ENCODE measurements at regions not wholly inside any gene's neighbourhood (a gene's known extent, or its start where the extent isn't known, plus 50 kb on each side); places are given as distances from the start of the nearest gene placed in this dataset.

GRCh38 chr21:38989379-38989744 lies 183.6 kb downstream of the ETS2 start:
- WGBS (ENCODE audit: extremely low coverage, insufficient coverage, low lambda C conversion rate): no CpG with 5 or more reads among the region's 11 CpGs
- Histone ChIP-seq H3K27ac (ENCODE audit: low read depth, low read length) (no peak overlapping the region), H2BK120ac (ENCODE audit: low read depth, low read length) (no peak overlapping the region), H3K56ac (ENCODE audit: low read length) (no peak overlapping the region), H3K27me3 (ENCODE audit: insufficient read depth, low read length, poor library complexity) (no peaks in the 10 kb centered on the region), H3K4me2 (ENCODE audit: low read length) (no peak overlapping the region), H3K4ac (ENCODE audit: low read depth, low read length) (no peak overlapping the region), H4K8ac (ENCODE audit: low read depth, low read length) (no peak overlapping the region), H4K5ac (ENCODE audit: low read length) (no peak overlapping the region), H2BK15ac (replicated peaks; ENCODE audit: low read depth) (no peak overlapping the region), H3K9ac (ENCODE audit: low read length) (no peak overlapping the region), H3K79me2 (ENCODE audit: control insufficient read depth, insufficient read depth, low read length) (no peaks in the 10 kb centered on the region), H2BK5ac (ENCODE audit: low read length) (no peak overlapping the region), H3K23ac (ENCODE audit: low read length) (no peak overlapping the region), H3K4me1 (ENCODE audit: control insufficient read depth, low read depth, low read length) (peaks cover 4% of the 10 kb centered on the region), H3K4me3 (ENCODE audit: low read length) (no peak overlapping the region), H3K36me3 (ENCODE audit: control insufficient read depth, insufficient read depth, low read length) (no peaks in the 10 kb centered on the region), H2AK5ac (ENCODE audit: low read length) (no peak overlapping the region), H3K18ac (ENCODE audit: low read length) (no peak overlapping the region), H3K79me1 (ENCODE audit: low read length) (no peaks in the 10 kb centered on the region)
- DNase-seq: no peak

DNA sequence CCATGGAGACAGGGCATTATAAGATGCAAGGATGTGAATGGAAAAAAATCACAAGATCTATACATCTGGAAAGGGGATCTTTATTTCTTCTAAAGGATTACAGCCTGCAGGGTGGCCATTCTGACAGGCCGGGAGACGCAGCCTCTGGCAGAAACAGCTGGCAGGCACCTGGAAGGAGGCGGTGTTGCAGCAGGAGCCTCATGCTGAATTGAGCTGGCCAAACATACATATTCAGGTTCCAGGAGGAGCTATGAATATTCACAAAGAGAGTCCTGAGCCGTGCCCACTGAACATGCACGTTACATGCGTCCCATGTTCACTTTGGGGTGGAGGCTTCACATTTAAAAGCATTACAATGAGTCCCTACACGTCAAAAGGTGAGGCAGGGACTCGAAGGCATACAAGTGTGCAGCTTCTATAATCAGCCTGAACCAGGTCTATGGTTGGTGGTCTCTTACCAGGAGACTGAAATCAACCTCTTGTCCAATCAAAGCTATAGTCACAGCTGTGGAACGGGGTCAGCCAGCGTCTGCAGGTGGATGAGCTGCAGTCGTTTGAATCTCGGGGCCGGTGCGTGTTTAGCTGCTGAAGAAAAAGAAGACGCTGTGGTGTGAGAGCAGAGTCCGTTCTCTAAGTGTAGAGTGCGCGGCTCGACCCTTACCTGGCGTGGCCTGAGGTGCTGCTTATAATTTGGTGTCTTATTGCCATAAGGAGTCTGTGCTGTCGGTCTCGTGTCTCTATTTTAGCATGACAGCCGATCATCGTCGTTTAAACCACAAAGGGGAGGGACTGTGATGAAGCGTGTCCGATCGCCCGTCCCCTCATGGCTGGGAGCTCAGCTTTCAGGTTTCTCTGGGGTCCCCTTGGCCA lies 183.0 kb downstream of the ETS2 start:
- H3K4me1 ChIP-seq (ENCODE audit: control insufficient read depth, low read depth, low read length): peaks cover 4% of the 10 kb centered on the region
- no peak overlapping the region for H3K9ac ChIP-seq (ENCODE audit: low read length)
- H3K23ac ChIP-seq (ENCODE audit: low read length): no peak overlapping the region
- H4K8ac ChIP-seq (ENCODE audit: low read depth, low read length): no peak overlapping the region
- no peak overlapping the region for H2AK5ac ChIP-seq (ENCODE audit: low read length)
- H3K79me1 ChIP-seq (ENCODE audit: low read length): no peaks in the 10 kb centered on the region
- no peak overlapping the region for H2BK15ac ChIP-seq (replicated peaks; ENCODE audit: low read depth)
- H2BK120ac ChIP-seq (ENCODE audit: low read depth, low read length): no peak overlapping the region
- H3K36me3 ChIP-seq (ENCODE audit: control insufficient read depth, insufficient read depth, low read length): no peaks in the 10 kb centered on the region
- H3K27me3 ChIP-seq (ENCODE audit: insufficient read depth, low read length, poor library complexity): no peaks in the 10 kb centered on the region
- H3K4me3 ChIP-seq (ENCODE audit: low read length): no peak overlapping the region
- no peak overlapping the region for H4K5ac ChIP-seq (ENCODE audit: low read length)
- no peak overlapping the region for H3K18ac ChIP-seq (ENCODE audit: low read length)
- no peak overlapping the region for H2BK5ac ChIP-seq (ENCODE audit: low read length)
- H3K27ac ChIP-seq (ENCODE audit: low read depth, low read length): no peak overlapping the region
- H3K56ac ChIP-seq (ENCODE audit: low read length): no peak overlapping the region
- no peak for DNase-seq
- H3K79me2 ChIP-seq (ENCODE audit: control insufficient read depth, insufficient read depth, low read length): no peaks in the 10 kb centered on the region
- no peak overlapping the region for H3K4me2 ChIP-seq (ENCODE audit: low read length)
- H3K4ac ChIP-seq (ENCODE audit: low read depth, low read length): no peak overlapping the region
- WGBS (ENCODE audit: extremely low coverage, insufficient coverage, low lambda C conversion rate): no CpG with 5 or more reads among the region's 29 CpGs

DNA sequence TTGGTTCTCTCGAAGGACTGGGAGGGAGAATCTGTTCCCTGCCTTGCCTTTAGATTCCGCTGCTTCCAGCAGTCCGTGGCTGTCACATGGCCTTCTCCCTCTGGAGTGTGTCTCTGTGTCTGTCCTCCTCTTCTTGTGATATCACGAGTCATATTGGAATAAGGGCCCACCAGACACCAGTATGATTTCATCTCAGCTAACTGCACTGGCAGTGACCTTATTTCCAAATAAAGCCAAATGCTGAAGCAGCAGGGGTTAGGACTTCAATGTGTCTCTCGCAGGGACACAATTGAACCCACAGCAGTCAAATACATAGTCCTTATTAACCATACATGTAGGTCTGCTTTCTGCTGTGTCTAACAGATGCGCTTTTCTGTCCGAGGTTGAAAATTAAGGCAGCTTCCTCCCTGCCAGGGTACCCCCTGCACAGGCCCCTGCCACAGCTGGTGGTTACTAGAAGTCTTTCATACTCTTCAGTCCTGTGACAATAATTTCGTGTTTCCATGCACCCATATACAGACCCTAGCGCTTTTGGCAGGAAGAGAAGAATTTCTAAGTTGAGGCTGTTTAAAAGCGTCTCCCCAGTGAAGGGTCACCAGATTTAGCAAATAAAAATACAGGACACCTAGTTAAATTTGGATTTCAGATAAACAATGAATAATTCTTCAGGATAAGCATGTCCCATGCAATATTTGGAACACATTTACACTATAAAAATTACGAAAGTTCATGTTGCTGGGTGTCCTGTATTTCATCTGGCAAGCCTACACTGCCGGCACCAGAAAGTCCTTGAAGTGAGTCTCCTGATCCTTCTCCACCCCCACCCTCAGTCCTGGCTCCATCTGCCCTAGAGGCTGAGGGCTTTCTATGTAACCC lies 182.1 kb downstream of the ETS2 start:
- H3K4me1 ChIP-seq (ENCODE audit: control insufficient read depth, low read depth, low read length): peaks cover 4% of the 10 kb centered on the region

GRCh38 chr21:38986806-38987632 lies 181.3 kb downstream of the ETS2 start:
- H3K4me3 ChIP-seq (ENCODE audit: low read length): no peak overlapping the region
- H3K36me3 ChIP-seq (ENCODE audit: control insufficient read depth, insufficient read depth, low read length): no peaks in the 10 kb centered on the region
- no peak overlapping the region for H2BK120ac ChIP-seq (ENCODE audit: low read depth, low read length)
- DNase-seq: no peak
- H4K5ac ChIP-seq (ENCODE audit: low read length): no peak overlapping the region
- H2BK15ac ChIP-seq (replicated peaks; ENCODE audit: low read depth): no peak overlapping the region
- no peak overlapping the region for H3K18ac ChIP-seq (ENCODE audit: low read length)
- no peak overlapping the region for H3K27ac ChIP-seq (ENCODE audit: low read depth, low read length)
- H3K4ac ChIP-seq (ENCODE audit: low read depth, low read length): no peak overlapping the region
- no peak overlapping the region for H2BK5ac ChIP-seq (ENCODE audit: low read length)
- H3K79me1 ChIP-seq (ENCODE audit: low read length): no peaks in the 10 kb centered on the region
- H3K9ac ChIP-seq (ENCODE audit: low read length): no peak overlapping the region
- peak overlapping the region; percentile 17 for H3K56ac ChIP-seq (ENCODE audit: low read length)
- H3K79me2 ChIP-seq (ENCODE audit: control insufficient read depth, insufficient read depth, low read length): no peaks in the 10 kb centered on the region
- H4K8ac ChIP-seq (ENCODE audit: low read depth, low read length): no peak overlapping the region
- peaks cover 2% of the 10 kb centered on the region for H3K4me1 ChIP-seq (ENCODE audit: control insufficient read depth, low read depth, low read length)
- no CpG with 5 or more reads among the region's 13 CpGs for WGBS (ENCODE audit: extremely low coverage, insufficient coverage, low lambda C conversion rate)
- no peak overlapping the region for H3K23ac ChIP-seq (ENCODE audit: low read length)
- H3K4me2 ChIP-seq (ENCODE audit: low read length): no peak overlapping the region
- no peak overlapping the region for H2AK5ac ChIP-seq (ENCODE audit: low read length)
- H3K27me3 ChIP-seq (ENCODE audit: insufficient read depth, low read length, poor library complexity): no peaks in the 10 kb centered on the region

More for the DNA sequence above, 182.1 kb downstream of the ETS2 start:
- Histone ChIP-seq H3K18ac (ENCODE audit: low read length) (no peak overlapping the region), H3K23ac (ENCODE audit: low read length) (no peak overlapping the region), H2BK15ac (replicated peaks; ENCODE audit: low read depth) (no peak overlapping the region), H2BK5ac (ENCODE audit: low read length) (no peak overlapping the region), H3K4ac (ENCODE audit: low read depth, low read length) (peak overlapping the region; percentile 5), H3K27ac (ENCODE audit: low read depth, low read length) (no peak overlapping the region), H3K79me2 (ENCODE audit: control insufficient read depth, insufficient read depth, low read length) (no peaks in the 10 kb centered on the region), H4K5ac (ENCODE audit: low read length) (no peak overlapping the region), H3K4me2 (ENCODE audit: low read length) (no peak overlapping the region), H3K79me1 (ENCODE audit: low read length) (no peaks in the 10 kb centered on the region), H2AK5ac (ENCODE audit: low read length) (no peak overlapping the region), H2BK120ac (ENCODE audit: low read depth, low read length) (no peak overlapping the region), H3K56ac (ENCODE audit: low read length) (peak overlapping the region; percentile 17), H3K9ac (ENCODE audit: low read length) (no peak overlapping the region), H4K8ac (ENCODE audit: low read depth, low read length) (no peak overlapping the region), H3K36me3 (ENCODE audit: control insufficient read depth, insufficient read depth, low read length) (no peaks in the 10 kb centered on the region), H3K27me3 (ENCODE audit: insufficient read depth, low read length, poor library complexity) (no peaks in the 10 kb centered on the region), H3K4me3 (ENCODE audit: low read length) (no peak overlapping the region)
- DNase-seq: no peak
- WGBS (ENCODE audit: extremely low coverage, insufficient coverage, low lambda C conversion rate): no CpG with 5 or more reads among the region's 12 CpGs

- Histone ChIP-seq H3K79me2 (ENCODE audit: control insufficient read depth, insufficient read depth, low read length) (no peaks in the 10 kb centered on the region), H3K27me3 (ENCODE audit: insufficient read depth, low read length, poor library complexity) (no peaks in the 10 kb centered on the region), H3K27ac (ENCODE audit: low read depth, low read length) (no peak overlapping the region), H2BK120ac (ENCODE audit: low read depth, low read length) (no peak overlapping the region), H3K36me3 (ENCODE audit: control insufficient read depth, insufficient read depth, low read length) (no peaks in the 10 kb centered on the region), H3K56ac (ENCODE audit: low read length) (no peak overlapping the region), H3K4me2 (ENCODE audit: low read length) (no peak overlapping the region), H3K4me3 (ENCODE audit: low read length) (no peak overlapping the region), H2BK15ac (replicated peaks; ENCODE audit: low read depth) (no peak overlapping the region), H2AK5ac (ENCODE audit: low read length) (no peak overlapping the region), H3K18ac (ENCODE audit: low read length) (no peak overlapping the region), H3K4ac (ENCODE audit: low read depth, low read length) (no peak overlapping the region), H3K9ac (ENCODE audit: low read length) (no peak overlapping the region), H3K23ac (ENCODE audit: low read length) (no peak overlapping the region), H4K8ac (ENCODE audit: low read depth, low read length) (no peak overlapping the region), H3K79me1 (ENCODE audit: low read length) (no peaks in the 10 kb centered on the region), H2BK5ac (ENCODE audit: low read length) (no peak overlapping the region), H4K5ac (ENCODE audit: low read length) (no peak overlapping the region), H3K4me1 (ENCODE audit: control insufficient read depth, low read depth, low read length) (peaks cover 5% of the 10 kb centered on the region)
- WGBS (ENCODE audit: extremely low coverage, insufficient coverage, low lambda C conversion rate): no CpG with 5 or more reads among the region's 5 CpGs
- DNase-seq: no peak
Measured at GRCh38 chr21:38986406-38986805, 180.7 kb downstream of the ETS2 start.
